OCI-LY7 (cell line): ENCODE measurements at regions not wholly inside any gene's neighbourhood (a gene's known extent, or its start where the extent isn't known, plus 50 kb on each side); places are given as distances from the start of the nearest gene placed in this dataset.

Experiments
- BruUV-seq: library from RNA; stranded (reverse); fragments of 400-500 nt; replicated peaks from 2 replicates; lab custom pipeline; 2021; lab: Mats Ljungman, UMichigan
- CTCF ChIA-PET: fragments of 300-600 bp; sonication (Branson Sonifier 250); formaldehyde crosslinking; loops from one replicate; lab custom pipeline; 2022; ENCODE audit warnings: antibody characterized with exemption; ENCODE audit not compliant: unreplicated experiment; lab: Charles Lee
- POLR2A ChIA-PET: fragments of 300-600 bp; sonication (Branson Sonifier 250); formaldehyde crosslinking; loops from one replicate; lab custom pipeline; 2022; ENCODE audit warnings: antibody characterized with exemption; lab: Charles Lee
- DNase-seq: peaks from one replicate; pipeline ENCODE4 v3.0.0-alpha.2; 2015; ENCODE audit warnings: low spot score
- H2AFZ ChIP-seq: fragments of 200-600 bp; sonication (generic), shearing (Covaris generic); 2 replicates; pipeline ENCODE4 v1.6.1; 2014; ENCODE audit warnings: mild to moderate bottlenecking, antibody characterized with exemption, low read length, moderate library complexity
- H3K27ac ChIP-seq: fragments of 200-600 bp; sonication (generic); 2 replicates; pipeline ENCODE4 v1.5.1; 2014; ENCODE audit warnings: mixed run types, low read depth, mild to moderate bottlenecking, moderate library complexity, low read length, inconsistent platforms; ENCODE audit not compliant: poor library complexity, severe bottlenecking
- H3K36me3 ChIP-seq: fragments of 200-600 bp; sonication (generic); 2 replicates; pipeline ENCODE4 v1.6.1; 2014; ENCODE audit warnings: mild to moderate bottlenecking, antibody characterized with exemption, low read length, moderate library complexity, mixed read lengths; ENCODE audit not compliant: insufficient read depth
- H3K4me1 ChIP-seq: fragments of 200-600 bp; sonication (generic); 2 replicates; pipeline ENCODE4 v1.5.1; 2014; ENCODE audit warnings: mild to moderate bottlenecking, low read length; ENCODE audit not compliant: insufficient read depth, poor library complexity, severe bottlenecking
- H3K4me2 ChIP-seq: fragments of 200-600 bp; sonication (generic); 2 replicates; pipeline ENCODE4 v1.6.1; 2014; ENCODE audit warnings: mild to moderate bottlenecking, low read length
- H3K4me3 ChIP-seq: fragments of 200-600 bp; sonication (generic); 2 replicates; pipeline ENCODE4 v1.5.1; 2014; ENCODE audit warnings: mild to moderate bottlenecking, low read depth, low read length; ENCODE audit not compliant: poor library complexity, severe bottlenecking
- H3K79me2 ChIP-seq: fragments of 200-600 bp; sonication (generic); 2 replicates; pipeline ENCODE4 v1.6.1; 2016; ENCODE audit warnings: low read depth, mild to moderate bottlenecking, low read length, moderate library complexity, mixed read lengths; ENCODE audit not compliant: insufficient read depth
- H3K9me2 ChIP-seq: fragments of 200-600 bp; sonication (generic); 2 replicates; pipeline ENCODE4 v1.6.1; 2016; ENCODE audit warnings: mild to moderate bottlenecking, low read length, mixed read lengths; ENCODE audit not compliant: insufficient read depth
- H3K9me3 ChIP-seq: fragments of 200-600 bp; sonication (generic); 2 replicates; pipeline ENCODE4 v1.6.1; 2014; ENCODE audit warnings: mild to moderate bottlenecking, mixed run types, low read length, mixed read lengths
- H4K20me1 ChIP-seq: fragments of 200-600 bp; sonication (generic); 2 replicates; pipeline ENCODE4 v1.6.1; 2014; ENCODE audit warnings: mild to moderate bottlenecking, antibody characterized with exemption, low read length, moderate library complexity, mixed read lengths; ENCODE audit not compliant: insufficient read depth
- EZH2phosphoT487 ChIP-seq: fragments of 200-600 bp; sonication (generic); IDR thresholded peaks from 2 replicates; pipeline ENCODE4 v1.6.1; 2018; ENCODE audit warnings: low read depth, borderline replicate concordance, mild to moderate bottlenecking, mixed run types, antibody characterized with exemption, low read length, moderate library complexity, mixed read lengths
- intact Hi-C: fragments of 100-400 bp; cut with micrococcal nuclease; formaldehyde crosslinking; loops from one replicate; pipeline ENCODE4 v1.10.0; 2022; ENCODE audit not compliant: unreplicated experiment
- TF ChIP-seq, protein P1 (sequence below): fragments of 200-600 bp; sonication (generic); conservative IDR thresholded peaks from 2 replicates; pipeline ENCODE4 v1.5.1; 2014; ENCODE audit warnings: mild to moderate bottlenecking, antibody characterized with exemption, low read length, moderate library complexity, mixed read lengths

GRCh38 chr9:104247899-104248460, 153.9 kb downstream of the SMC2 start:
- no peaks in the 10 kb centered on the region for H3K9me2 ChIP-seq
- H3K79me2 ChIP-seq = no peaks in the 10 kb centered on the region
- H3K36me3 ChIP-seq = no peaks in the 10 kb centered on the region
- no peaks in the 10 kb centered on the region for H3K4me1 ChIP-seq
- no peaks in the 10 kb centered on the region for H3K9me3 ChIP-seq
- H3K4me2 ChIP-seq = no peak overlapping the region
- H2AFZ ChIP-seq = no peak overlapping the region
- ChIA-PET POLR2A (interaction anchor here (0.7 to 1.3 kb wide), 2 partner anchors 11 to 88 kb away, joined by 4 to 6 read pairs; no protein-coding TSS in a partner anchor), CTCF (no interaction called here)
- intact Hi-C loops = no loop called here
- no TSS peak for BruUV-seq
- no peak overlapping the region for H3K27ac ChIP-seq
- H3K4me3 ChIP-seq = no peak overlapping the region
- no peaks in the 10 kb centered on the region for H4K20me1 ChIP-seq
- DNase-seq = no peak
- TF ChIP-seq, protein P1, sequence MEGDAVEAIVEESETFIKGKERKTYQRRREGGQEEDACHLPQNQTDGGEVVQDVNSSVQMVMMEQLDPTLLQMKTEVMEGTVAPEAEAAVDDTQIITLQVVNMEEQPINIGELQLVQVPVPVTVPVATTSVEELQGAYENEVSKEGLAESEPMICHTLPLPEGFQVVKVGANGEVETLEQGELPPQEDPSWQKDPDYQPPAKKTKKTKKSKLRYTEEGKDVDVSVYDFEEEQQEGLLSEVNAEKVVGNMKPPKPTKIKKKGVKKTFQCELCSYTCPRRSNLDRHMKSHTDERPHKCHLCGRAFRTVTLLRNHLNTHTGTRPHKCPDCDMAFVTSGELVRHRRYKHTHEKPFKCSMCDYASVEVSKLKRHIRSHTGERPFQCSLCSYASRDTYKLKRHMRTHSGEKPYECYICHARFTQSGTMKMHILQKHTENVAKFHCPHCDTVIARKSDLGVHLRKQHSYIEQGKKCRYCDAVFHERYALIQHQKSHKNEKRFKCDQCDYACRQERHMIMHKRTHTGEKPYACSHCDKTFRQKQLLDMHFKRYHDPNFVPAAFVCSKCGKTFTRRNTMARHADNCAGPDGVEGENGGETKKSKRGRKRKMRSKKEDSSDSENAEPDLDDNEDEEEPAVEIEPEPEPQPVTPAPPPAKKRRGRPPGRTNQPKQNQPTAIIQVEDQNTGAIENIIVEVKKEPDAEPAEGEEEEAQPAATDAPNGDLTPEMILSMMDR = no peak
- TF ChIP-seq EZH2phosphoT487 = no peak

DNA sequence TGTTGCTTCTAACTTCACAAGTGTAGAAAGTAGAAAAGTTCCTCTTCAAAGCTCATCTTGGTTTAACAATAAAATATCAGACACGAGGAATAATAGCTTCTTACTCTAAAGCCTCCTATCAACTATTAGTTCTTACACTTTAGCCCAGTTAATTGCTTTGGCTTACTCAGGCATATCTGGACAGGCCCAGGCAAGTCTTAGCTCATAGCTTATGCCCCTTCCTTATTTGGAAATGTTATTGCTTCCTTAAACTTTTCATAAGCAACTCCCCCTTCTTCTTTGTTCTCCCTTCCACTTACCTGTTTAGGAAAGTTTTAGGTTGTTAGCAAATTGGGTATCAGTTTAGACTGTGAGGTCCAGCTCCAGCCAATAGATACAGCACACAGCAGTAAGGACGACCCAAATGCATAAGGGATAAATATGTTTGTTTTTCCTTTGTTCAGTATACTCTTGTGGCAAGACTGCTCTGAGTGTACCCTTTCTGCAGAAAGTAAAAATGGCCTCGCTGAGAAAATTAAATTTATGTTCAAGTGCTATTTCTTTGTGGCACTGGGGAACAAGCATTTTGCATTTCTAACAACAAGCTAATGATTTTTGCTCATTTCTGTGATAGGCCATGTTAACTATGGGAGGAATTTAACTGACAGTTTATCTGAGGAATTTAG, 162.1 kb downstream of the SMC2 start:
- no peaks in the 10 kb centered on the region for H3K36me3 ChIP-seq
- no peak for DNase-seq
- H3K79me2 ChIP-seq = no peaks in the 10 kb centered on the region
- H4K20me1 ChIP-seq = no peaks in the 10 kb centered on the region
- H3K4me2 ChIP-seq = no peak overlapping the region
- ChIA-PET CTCF (no interaction called here), POLR2A (no interaction called here)
- no peaks in the 10 kb centered on the region for H3K9me3 ChIP-seq
- H2AFZ ChIP-seq = no peak overlapping the region
- intact Hi-C loops = no loop called here
- H3K4me1 ChIP-seq = no peaks in the 10 kb centered on the region
- H3K27ac ChIP-seq = no peak overlapping the region
- TF ChIP-seq, protein P1 = no peak
- no peak for TF ChIP-seq EZH2phosphoT487
- no TSS peak for BruUV-seq
- H3K4me3 ChIP-seq = no peak overlapping the region
- no peaks in the 10 kb centered on the region for H3K9me2 ChIP-seq

DNA sequence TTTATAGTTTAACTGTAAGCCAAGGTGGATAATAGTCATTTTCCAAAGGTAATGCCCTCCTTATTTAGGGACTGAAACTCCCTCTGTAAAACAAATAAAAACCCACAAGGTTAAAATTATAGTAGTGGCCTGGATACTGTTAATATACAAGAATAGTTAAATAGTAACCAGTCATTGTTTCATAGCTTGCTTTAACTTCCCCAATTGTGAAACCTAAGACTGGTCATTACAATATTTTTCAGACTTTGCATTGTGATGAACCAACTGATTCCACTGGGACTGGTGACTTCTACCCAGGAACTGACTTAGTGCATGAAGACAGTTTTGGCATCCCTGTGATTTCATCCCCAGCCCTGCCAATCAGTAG, 162.6 kb downstream of the SMC2 start:
- Histone ChIP-seq H4K20me1 (no peaks in the 10 kb centered on the region), H3K9me2 (no peaks in the 10 kb centered on the region), H3K9me3 (no peaks in the 10 kb centered on the region), H3K4me3 (no peak overlapping the region), H3K79me2 (no peaks in the 10 kb centered on the region), H3K27ac (no peak overlapping the region), H3K4me1 (no peaks in the 10 kb centered on the region), H2AFZ (no peak overlapping the region), H3K4me2 (no peak overlapping the region), H3K36me3 (no peaks in the 10 kb centered on the region)
- TF ChIP-seq EZH2phosphoT487 = no peak
- TF ChIP-seq, protein P1 = no peak
- CTCF ChIA-PET = no interaction called here
- intact Hi-C loops = no loop called here
- no peak for DNase-seq
- POLR2A ChIA-PET = no interaction called here
- BruUV-seq = no TSS peak
